ENCODE measurements at regions not wholly inside any gene's neighbourhood (a gene's known extent, or its start where the extent isn't known, plus 50 kb on each side); places are given as distances from the start of the nearest gene placed in this dataset.

- TF ChIP-seq CTCF (IDR thresholded peaks at IDR 0.05; ENCODE audit: low read depth, low read length, poor library complexity, severe bottlenecking) (no peak), EZH2phosphoT487 (IDR thresholded peaks at IDR 0.05; ENCODE audit: borderline replicate concordance, low read length) (no peak)
These were observed 186.6 kb upstream of the CDH11 start for GRCh38 chr16:65308506-65308905.

All from DOHH2 (cell line).